ENCODE measurements at regions not wholly inside any gene's neighbourhood (a gene's known extent, or its start where the extent isn't known, plus 50 kb on each side); places are given as distances from the start of the nearest gene placed in this dataset.
"Not testable (repeated sequence)": the region's sequence is repeated elsewhere in the genome, so short reads cannot be mapped to it uniquely, and the experiment has no call there.

- no peak for DNase-seq
These were observed 1069.1 kb upstream of the ALCAM start for GRCh38 chr3:104297617-104298016.

GRCh38 chr3:104298662-104299061 lies 1068.0 kb upstream of the ALCAM start:
- no peak for DNase-seq

GRCh38 chr3:104316118-104316517 lies 1050.6 kb upstream of the ALCAM start:
- peak; percentile 2 for DNase-seq

GRCh38 chr3:104323226-104323625 lies 1043.5 kb upstream of the ALCAM start:
- no peak for DNase-seq

- no peak for DNase-seq
These were observed 1019.4 kb upstream of the ALCAM start for GRCh38 chr3:104347291-104347690.

- DNase-seq, result no peak
These were observed 1016.9 kb upstream of the ALCAM start for GRCh38 chr3:104349836-104350235.

DNA sequence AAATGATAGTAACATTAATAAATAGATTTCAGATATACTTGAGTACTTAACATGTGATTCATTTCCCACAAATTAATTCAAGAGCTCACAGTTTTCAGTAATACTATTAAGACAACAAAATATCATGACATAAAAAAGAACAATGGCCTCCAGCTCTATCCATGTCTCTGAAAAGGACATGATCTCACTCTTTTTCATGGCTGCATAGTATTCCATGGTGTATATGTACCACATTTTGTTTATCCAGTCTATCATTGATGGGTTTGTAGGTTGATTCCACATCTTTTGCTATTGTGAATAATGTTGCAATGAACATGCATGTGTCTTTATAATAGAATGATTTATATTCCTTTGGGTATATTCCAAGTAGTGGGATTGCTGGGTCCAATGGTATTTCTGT lies 1012.8 kb upstream of the ALCAM start:
- no peak for DNase-seq

DNA sequence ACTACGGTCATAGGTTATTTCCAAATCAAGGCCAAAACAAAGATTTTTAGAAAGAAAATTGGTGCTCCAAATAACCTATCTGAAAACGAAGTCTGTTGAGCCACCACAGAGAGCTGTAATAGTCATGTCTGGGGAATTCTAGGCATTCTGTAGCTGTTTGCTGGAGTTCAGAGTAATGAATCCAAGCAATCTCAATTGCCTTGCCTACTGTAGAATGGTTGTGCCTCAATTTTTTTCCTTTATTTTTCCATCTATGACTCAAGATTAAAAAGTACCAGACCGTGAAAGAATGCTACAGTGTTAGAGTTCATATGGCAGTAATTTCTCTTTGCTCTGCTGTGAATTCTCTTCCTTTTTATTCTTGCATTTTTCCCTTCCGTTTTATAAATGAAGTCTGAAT lies 1007.2 kb upstream of the ALCAM start:
- peak; percentile 94 for DNase-seq

DNA sequence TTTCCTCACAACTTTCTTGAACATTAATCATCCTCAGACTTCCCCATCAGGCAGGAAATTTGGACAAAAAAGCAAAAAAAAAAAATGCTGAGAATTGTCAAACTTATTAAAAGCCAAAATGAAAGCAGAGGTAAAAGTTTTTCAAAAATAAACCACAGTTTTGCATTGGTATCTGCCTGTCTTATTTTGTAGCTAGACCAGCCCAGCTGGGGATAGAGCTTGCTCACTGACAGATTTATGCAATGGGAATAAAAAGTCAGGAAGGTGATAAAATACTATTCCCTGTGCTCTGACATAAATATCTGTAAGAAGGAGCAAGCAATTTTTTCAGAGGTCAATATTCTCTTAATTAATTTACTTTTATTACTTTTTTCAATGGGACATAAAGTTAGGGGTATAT lies 1006.7 kb upstream of the ALCAM start:
- DNase-seq, result no peak

GRCh38 chr3:104361748-104362147 lies 1005.0 kb upstream of the ALCAM start:
- not testable (repeated sequence) for DNase-seq

- no peak for DNase-seq
These were observed 1004.4 kb upstream of the ALCAM start for GRCh38 chr3:104362319-104362718.

GRCh38 chr3:104367000-104367399 lies 999.7 kb upstream of the ALCAM start:
- no peak for DNase-seq

DNA sequence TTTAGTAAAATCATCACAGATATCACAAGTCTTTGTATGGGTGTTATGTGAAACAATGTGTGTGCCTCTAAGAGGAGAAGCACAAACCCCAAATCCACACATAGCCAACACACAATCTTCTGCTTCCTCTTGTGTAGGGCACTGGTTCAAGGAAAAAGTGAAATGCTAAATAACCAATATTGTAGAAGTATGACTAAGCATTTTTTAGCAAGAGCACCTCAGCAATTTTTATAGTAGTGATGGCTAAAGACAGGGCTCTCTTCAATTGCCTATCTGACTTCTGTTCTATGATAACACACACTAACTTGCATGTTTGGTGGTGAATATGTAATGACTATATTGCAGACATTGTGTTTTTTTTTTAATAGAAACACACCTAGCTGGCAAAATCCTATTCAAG lies 997.9 kb upstream of the ALCAM start:
- DNase-seq, result no peak

DNA sequence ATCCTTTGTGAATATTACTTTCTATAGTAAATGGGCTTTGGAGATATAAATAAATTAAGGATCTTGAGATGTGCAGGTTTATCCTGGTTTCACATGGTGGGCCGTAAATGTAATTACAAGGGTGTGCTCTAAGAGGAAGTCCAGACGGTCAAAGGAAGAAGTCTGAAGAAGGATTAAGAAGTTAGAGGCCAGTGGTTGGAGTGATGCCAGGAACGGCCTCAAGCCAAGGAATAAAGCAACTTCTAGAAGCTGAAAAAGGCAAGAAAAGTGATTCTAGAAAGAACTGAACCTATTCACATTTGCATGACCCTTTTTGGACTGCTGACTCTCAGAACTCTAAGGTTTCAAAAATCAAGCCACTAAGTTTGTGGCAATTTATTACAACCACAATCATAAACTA lies 981.3 kb upstream of the ALCAM start:
- no peak for DNase-seq

GRCh38 chr3:104388619-104389018 lies 978.1 kb upstream of the ALCAM start:
- DNase-seq, result peak; percentile 22

DNA sequence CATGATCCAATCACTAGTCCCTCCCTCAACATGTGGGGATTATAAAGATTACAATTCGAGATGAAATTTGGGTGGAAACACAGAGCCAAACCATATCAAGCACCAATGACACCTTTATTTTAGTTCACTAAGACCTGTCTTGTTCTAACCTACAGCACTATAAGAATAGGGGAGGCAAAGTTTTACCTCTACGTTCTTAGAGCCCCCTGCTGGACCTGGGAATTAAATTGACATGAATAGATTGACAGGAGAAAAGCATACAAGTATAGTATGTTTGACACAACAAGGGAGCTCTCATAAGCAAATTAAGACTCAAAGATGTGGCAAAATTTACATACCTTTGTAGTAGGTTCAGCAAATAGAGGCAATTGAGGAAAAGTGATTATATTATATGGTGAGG lies 974.4 kb upstream of the ALCAM start:
- no peak for DNase-seq

- no peak for DNase-seq
These were observed 969.6 kb upstream of the ALCAM start for GRCh38 chr3:104396974-104397669.

GRCh38 chr3:104397713-104398112 lies 969.0 kb upstream of the ALCAM start:
- no peak for DNase-seq

DNA sequence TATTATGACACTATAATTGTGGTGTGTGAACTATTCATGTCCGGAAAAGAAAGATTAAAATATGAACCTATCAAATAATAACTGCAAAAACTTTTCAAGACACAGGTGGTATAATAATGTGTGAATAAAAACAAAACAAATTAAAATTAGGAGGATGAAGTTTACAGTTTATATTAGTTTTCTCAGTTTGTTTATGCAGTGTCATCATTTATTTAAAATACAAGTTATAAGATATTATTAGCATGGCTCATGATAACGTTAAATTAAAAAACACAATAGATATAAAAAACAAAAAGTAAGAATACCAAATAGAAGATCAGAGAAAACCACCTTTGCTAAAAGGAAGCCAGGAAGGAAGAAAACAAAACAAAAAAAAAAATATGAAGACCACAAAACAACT lies 963.8 kb upstream of the ALCAM start:
- DNase-seq, result no peak

DNA sequence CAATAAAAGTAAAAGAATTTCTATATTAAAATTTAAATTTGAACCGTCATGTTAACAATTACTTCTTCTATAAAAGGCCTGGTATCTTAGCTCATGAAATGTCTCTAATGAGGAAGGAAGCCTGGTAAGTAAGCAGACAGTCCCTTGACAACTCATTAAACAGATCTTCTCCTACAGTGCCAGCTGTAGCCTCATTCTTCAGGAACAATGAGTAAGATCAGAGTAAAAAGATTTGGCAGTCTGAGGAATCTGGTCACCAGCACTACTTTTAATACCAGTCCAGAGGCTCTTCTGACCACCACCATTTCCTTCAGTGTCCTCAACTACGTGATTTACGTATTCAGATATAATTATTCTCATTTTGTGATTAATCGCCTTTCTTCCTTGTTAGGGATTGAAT lies 955.0 kb upstream of the ALCAM start:
- no peak for DNase-seq

DNA sequence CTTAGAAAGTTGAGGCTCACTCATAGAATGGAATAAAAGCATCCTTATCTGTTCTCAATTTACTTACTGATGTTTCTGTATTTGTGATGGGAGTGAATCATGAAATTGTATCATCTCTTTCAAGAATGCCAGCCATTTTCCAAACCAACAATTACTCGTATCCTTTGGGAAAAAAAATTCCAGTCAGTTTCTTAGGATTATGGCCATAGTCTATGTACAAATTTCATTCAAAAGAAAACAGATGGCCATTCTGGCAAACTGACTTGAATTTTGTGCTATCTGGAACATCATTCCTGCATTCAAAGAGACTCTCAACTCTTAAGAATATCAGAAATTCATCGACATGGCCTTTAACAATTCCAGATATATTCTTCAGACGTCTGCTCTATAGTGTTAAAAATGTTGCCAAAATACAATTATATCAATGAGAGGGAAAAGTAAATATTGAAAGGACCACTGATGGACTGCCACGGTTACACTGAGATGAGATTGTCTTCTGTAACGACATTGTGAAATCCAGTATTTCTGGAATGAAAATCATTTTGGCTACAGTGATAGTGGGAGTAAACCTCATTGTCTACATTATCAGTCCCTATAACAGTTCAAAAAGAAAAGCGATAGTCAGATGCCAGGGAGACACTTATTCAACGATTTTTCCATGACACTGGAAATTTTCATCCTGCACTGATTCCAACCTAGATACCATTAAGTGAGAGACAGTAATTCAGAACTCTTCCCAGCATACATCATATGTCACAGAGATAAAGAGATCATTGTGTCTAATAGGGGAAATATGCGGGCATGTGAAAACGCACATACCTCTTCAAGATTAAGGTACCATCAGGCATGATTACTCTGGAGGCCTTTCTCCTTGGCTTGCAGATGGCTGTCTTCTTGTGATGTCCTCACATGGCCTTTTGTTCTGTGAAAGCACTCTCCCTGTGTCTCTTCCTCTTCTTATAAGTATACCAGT lies 953.8 kb upstream of the ALCAM start:
- DNase-seq, result peak; percentile 19

DNA sequence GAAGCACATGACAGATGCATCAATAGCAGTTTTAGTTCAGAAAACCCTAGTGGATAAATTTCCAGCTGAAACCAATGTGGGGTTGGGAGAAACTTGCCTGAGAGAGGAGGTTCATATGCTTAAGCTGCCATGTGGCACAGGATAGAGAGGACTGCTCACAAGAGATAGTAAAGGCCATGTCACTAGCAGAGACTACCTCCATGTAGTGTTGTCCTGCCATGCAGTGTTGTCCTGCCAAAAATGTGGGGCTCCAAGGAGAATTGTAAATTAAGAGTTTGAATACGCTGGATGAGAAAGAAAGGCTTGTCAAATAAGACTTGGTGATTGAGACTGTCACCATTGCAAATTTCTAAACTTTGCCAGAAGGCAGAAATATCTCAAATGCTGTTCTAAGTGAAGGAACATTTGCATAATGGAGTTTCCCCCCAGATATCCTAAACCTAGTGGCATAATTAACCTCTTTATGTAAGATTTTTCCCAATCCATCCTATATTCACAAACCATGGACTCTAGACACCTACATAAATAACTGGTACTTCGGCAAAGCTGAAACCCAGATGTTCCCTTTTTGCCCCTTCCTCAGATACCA lies 938.3 kb upstream of the ALCAM start:
- DNase-seq, result no peak

- DNase-seq, result no peak
These were observed 937.0 kb upstream of the ALCAM start for GRCh38 chr3:104429727-104430126.

DNA sequence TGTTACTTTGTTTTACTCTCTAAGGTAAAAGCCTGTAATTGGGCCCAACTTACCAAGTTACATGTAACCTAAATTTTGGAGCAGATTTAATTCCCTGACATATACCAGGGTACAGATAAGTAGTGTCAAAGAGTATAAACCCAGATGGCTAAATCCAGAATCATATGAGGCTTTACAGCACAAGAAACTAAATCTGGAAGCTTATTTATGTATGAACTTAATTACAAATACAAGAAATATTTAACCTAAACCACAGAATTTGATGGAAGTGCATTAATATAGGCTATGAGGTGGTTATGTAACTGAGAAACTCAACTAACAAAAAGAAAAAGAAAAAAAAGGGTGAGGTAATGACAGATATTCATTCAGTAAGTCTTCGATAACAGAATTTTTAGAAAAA lies 930.2 kb upstream of the ALCAM start:
- DNase-seq, result peak; percentile 37
